ENCODE measurements at regions not wholly inside any gene's neighbourhood (a gene's known extent, or its start where the extent isn't known, plus 50 kb on each side); places are given as distances from the start of the nearest gene placed in this dataset.

- TF ChIP-seq CTCF (IDR thresholded peaks at IDR 0.05): no peak
- TF ChIP-seq ZNF512 (CRISPR knock-in tag; IDR thresholded peaks at IDR 0.05; ENCODE audit: borderline replicate concordance): no peak
- TF ChIP-seq ELF4 (CRISPR knock-in tag; IDR thresholded peaks at IDR 0.05; ENCODE audit: low read depth): no peak
- TF ChIP-seq TCF7 (CRISPR knock-in tag; IDR thresholded peaks at IDR 0.05; ENCODE audit: low read depth): no peak
- no peak for TF ChIP-seq HMGXB4 (CRISPR knock-in tag; IDR thresholded peaks at IDR 0.05)
- TF ChIP-seq CREB1 (CRISPR knock-in tag; IDR thresholded peaks at IDR 0.05): no peak
- no peak for TF ChIP-seq RORB (CRISPR knock-in tag; IDR thresholded peaks at IDR 0.05)
- no peak for TF ChIP-seq ZNF121 (CRISPR knock-in tag; IDR thresholded peaks at IDR 0.05)
- no peak for TF ChIP-seq ATF6 (CRISPR knock-in tag; IDR thresholded peaks at IDR 0.05)
- TF ChIP-seq NR3C1 (CRISPR knock-in tag; conservative IDR thresholded peaks at IDR 0.05; ENCODE audit: low read depth): no peak
- no peak for TF ChIP-seq ATF2 (CRISPR knock-in tag; IDR thresholded peaks at IDR 0.05; ENCODE audit: borderline replicate concordance, low read depth)
- TF ChIP-seq FOXK1 (CRISPR knock-in tag; IDR thresholded peaks at IDR 0.05): no peak
These were observed 906.1 kb downstream of the SLC4A3 start for GRCh38 chr2:220533485-220533884.

Measured in WTC11 (cell line).